GM12865 (cell line): ENCODE measurements at regions not wholly inside any gene's neighbourhood (a gene's known extent, or its start where the extent isn't known, plus 50 kb on each side); places are given as distances from the start of the nearest gene placed in this dataset.

ENCODE experiments used
- DNase-seq: peaks from one replicate; pipeline ENCODE4 v3.0.0; 2010; ENCODE audit warnings: low read depth
- H3K4me3 ChIP-seq: 2 replicates; pipeline ENCODE4 v1.5.1; 2011; ENCODE audit warnings: mild to moderate bottlenecking, low read depth, low read length, control low read depth
- CTCF ChIP-seq: IDR thresholded peaks from 2 replicates; pipeline ENCODE4 v1.5.1; 2011; ENCODE audit warnings: low read length, control low read depth, low read depth, inconsistent platforms; ENCODE audit not compliant: insufficient read depth; ENCODE audit errors: missing control alignments

GRCh38 chr18:56479841-56480240 is 158.6 kb downstream of the TXNL1 start:
- no peak for DNase-seq
- no peak for TF ChIP-seq CTCF
- H3K4me3 ChIP-seq: no peak overlapping the region

- no peak for DNase-seq
- H3K4me3 ChIP-seq: no peak overlapping the region
- no peak for TF ChIP-seq CTCF
Observed at GRCh38 chr18:56475250-56475649, 163.1 kb downstream of the TXNL1 start.

GRCh38 chr18:56473400-56474024 is 164.9 kb downstream of the TXNL1 start:
- TF ChIP-seq CTCF: no peak
- DNase-seq: no peak
- H3K4me3 ChIP-seq: no peak overlapping the region

GRCh38 chr18:56470406-56471351 is 167.7 kb downstream of the TXNL1 start:
- no peak for TF ChIP-seq CTCF
- DNase-seq: no peak

GRCh38 chr18:56469582-56469981 is 168.8 kb downstream of the TXNL1 start:
- H3K4me3 ChIP-seq: no peak overlapping the region
- TF ChIP-seq CTCF: no peak
- DNase-seq: no peak

More at GRCh38 chr18:56470406-56471351, 167.7 kb downstream of the TXNL1 start:
- H3K4me3 ChIP-seq: no peak overlapping the region

GRCh38 chr18:56468396-56468795 is 170.0 kb downstream of the TXNL1 start:
- H3K4me3 ChIP-seq: no peak overlapping the region
- TF ChIP-seq CTCF: no peak
- no peak for DNase-seq
